B cell (primary cell): ENCODE measurements at regions not wholly inside any gene's neighbourhood (a gene's known extent, or its start where the extent isn't known, plus 50 kb on each side); places are given as distances from the start of the nearest gene placed in this dataset.

Source experiments
- ATAC-seq: fragments of 200-7000 bp; cut with Tn5 transposase; one replicate; pipeline ENCODE4 v1.10.0; 2021; ENCODE audit warnings: low read depth, mild to moderate bottlenecking, moderate number of reproducible peaks, moderate library complexity
- CTCF ChIA-PET: fragments of 350-600 bp; sonication (Branson Sonifier 250); formaldehyde crosslinking; loops from one replicate; lab custom pipeline; 2021; ENCODE audit warnings: antibody characterized with exemption, inconsistent platforms; lab: Charles Lee
- POLR2A ChIA-PET: fragments of 350-600 bp; sonication (Branson Sonifier 250); formaldehyde crosslinking; loops from one replicate; lab custom pipeline; 2021; ENCODE audit warnings: antibody characterized with exemption; lab: Charles Lee
- DNase-seq: peaks from one replicate; pipeline ENCODE4 v3.0.0; 2013
- H2AFZ ChIP-seq: 2 replicates; pipeline ENCODE4 v1.6.1; 2012; ENCODE audit warnings: mild to moderate bottlenecking, low read depth, low read length; ENCODE audit not compliant: insufficient read depth, poor library complexity, severe bottlenecking
- H3K27ac ChIP-seq, 2 donors: 1 replicate in 1 of 2; 2 replicates in 1 of 2; pipeline ENCODE4 v1.5.1; 2012 to 2013; ENCODE audit warnings: low read length in 2 of 2, mild to moderate bottlenecking in 2 of 2, moderate library complexity in 1 of 2
- H3K27me3 ChIP-seq, 4 experiments: fragments of 200-600 bp in 1 of 4; sonication (generic) in 1 of 4; replicated peaks in 1 of 4; 1 replicate in 2 of 4; 2 replicates in 2 of 4; pipeline versions ENCODE4 v1.6.1 to v1.7.0; 2013 to 2016; ENCODE audit warnings: low read length in 3 of 4, mild to moderate bottlenecking in 2 of 4, mixed read lengths in 1 of 4, moderate library complexity in 1 of 4; ENCODE audit not compliant: insufficient read depth in 4 of 4, control insufficient read depth in 3 of 4; ENCODE audit errors: control extremely low read depth in 1 of 4
- H3K36me3 ChIP-seq, 2 experiments: replicated peaks in 1 of 2; 1 replicate in 1 of 2; 2 replicates in 1 of 2; pipeline versions ENCODE4 v1.6.1 to v1.7.1; 2013; ENCODE audit warnings: low read length in 1 of 2; ENCODE audit not compliant: insufficient read depth in 2 of 2, control insufficient read depth in 1 of 2; ENCODE audit errors: control extremely low read depth in 1 of 2, extremely low read depth in 1 of 2
- H3K4me1 ChIP-seq, 2 donors: fragments of 200-600 bp in 1 of 2; sonication (generic) in 1 of 2; 1 replicate in 1 of 2; 2 replicates in 1 of 2; pipeline versions ENCODE4 v1.5.1 to v1.6.1; 2013 to 2017; ENCODE audit warnings: low read length in 2 of 2; ENCODE audit not compliant: control insufficient read depth in 2 of 2, insufficient read depth in 2 of 2
- H3K4me2 ChIP-seq: replicated peaks from 2 replicates; pipeline ENCODE3; 2012; ENCODE audit warnings: mild to moderate bottlenecking, low read depth, low read length; ENCODE audit not compliant: poor library complexity, severe bottlenecking
- H3K4me3 ChIP-seq, 5 experiments: fragments of 200-600 bp in 1 of 5; sonication (generic) in 1 of 5; 1 replicate in 3 of 5; 2 replicates in 2 of 5; pipeline versions ENCODE4 v1.5.1 to v1.7.0; 2011 to 2016; ENCODE audit warnings: low read length in 4 of 5, mild to moderate bottlenecking in 4 of 5, low read depth in 2 of 5, control low read depth in 1 of 5, moderate library complexity in 1 of 5; ENCODE audit not compliant: insufficient read depth in 1 of 5; ENCODE audit errors: control extremely low read depth in 1 of 5, extremely low read depth in 1 of 5
- H3K79me2 ChIP-seq: fragments of 200-600 bp; sonication (generic); one replicate; pipeline ENCODE4 v1.6.0; 2016; ENCODE audit warnings: low read length; ENCODE audit not compliant: control insufficient read depth, insufficient read depth
- H3K9ac ChIP-seq: fragments of 200-600 bp; sonication (generic); 2 replicates; pipeline ENCODE4 v1.6.1; 2017; ENCODE audit warnings: mild to moderate bottlenecking, low read length, moderate library complexity
- H3K9me3 ChIP-seq, 3 donors: one replicate each; pipeline versions ENCODE4 v1.6.1 to v1.7.1; 2013; ENCODE audit warnings: low read length in 2 of 3; ENCODE audit not compliant: control insufficient read depth in 2 of 3, insufficient read depth in 1 of 3; ENCODE audit errors: control extremely low read depth in 1 of 3
- H4K20me1 ChIP-seq: 2 replicates; pipeline ENCODE4 v1.6.0; 2012; ENCODE audit warnings: mild to moderate bottlenecking, low read length; ENCODE audit not compliant: insufficient read depth, control insufficient read depth, poor library complexity, severe bottlenecking
- H3K27ac Mint-ChIP-seq: one replicate; pipeline ENCODE4 v1.8.0; 2021; ENCODE audit warnings: mixed read lengths
- H3K27me3 Mint-ChIP-seq: one replicate; pipeline ENCODE4 v1.8.0; 2021; ENCODE audit warnings: mixed read lengths
- H3K4me1 Mint-ChIP-seq: one replicate; pipeline ENCODE4 v1.8.0; 2021; ENCODE audit warnings: mixed read lengths
- H3K4me3 Mint-ChIP-seq: one replicate; pipeline ENCODE4 v1.8.0; 2021; ENCODE audit warnings: mixed read lengths
- H3K9me3 Mint-ChIP-seq: one replicate; pipeline ENCODE4 v1.8.0; 2022; ENCODE audit warnings: mixed read lengths; ENCODE audit not compliant: insufficient read depth
- CTCF ChIP-seq: fragments of 200-600 bp; IDR thresholded peaks from one replicate; pipeline ENCODE4 v1.8.0; 2022; ENCODE audit warnings: antibody characterized with exemption, mild to moderate bottlenecking
- EZH2 ChIP-seq: IDR thresholded peaks from 2 replicates; pipeline ENCODE4 v1.6.1; 2012; ENCODE audit warnings: borderline replicate concordance, low read depth, mild to moderate bottlenecking, moderate library complexity, low read length; ENCODE audit not compliant: insufficient read depth, poor library complexity, severe bottlenecking
- WGBS: methylation state at CpG from one replicate; pipeline ENCODE4 v1.1.5; 2013; ENCODE audit warnings: missing lambda C conversion rate; ENCODE audit not compliant: insufficient coverage; 5-methylcytosine and 5-hydroxymethylcytosine counted together
- intact Hi-C: fragments of 100-400 bp; cut with micrococcal nuclease; formaldehyde crosslinking; loops from one replicate; pipeline ENCODE4 v1.10.0; 2022

GRCh38 chr15:35311615-35312014 is 226.5 kb upstream of the NANOGP8 start:
- no peak for ATAC-seq
- H3K9me3 ChIP-seq, result peaks cover 0 to 2% (median 0%) of the 10 kb centered on the region in 3 donors
- CTCF ChIA-PET, result interaction anchor here (1.6 kb wide), 1 partner anchor 133 kb away, joined by 3 read pairs; no protein-coding TSS in a partner anchor

GRCh38 chr15:35309886-35310285 is 224.8 kb upstream of the NANOGP8 start:
- Histone ChIP-seq H3K4me2 (no peak overlapping the region), H4K20me1 (no peaks in the 10 kb centered on the region), H3K79me2 (no peaks in the 10 kb centered on the region), H3K4me1 (no peaks in the 10 kb centered on the region), H3K27me3 (no peaks in the 10 kb centered on the region), H3K4me3 (no peak overlapping the region), H3K9me3 (no peaks in the 10 kb centered on the region), H3K9ac (no peak overlapping the region), H3K27ac (no peak overlapping the region), H3K36me3 (no peaks in the 10 kb centered on the region), H2AFZ (no peak overlapping the region)
- Mint-ChIP-seq H3K9me3 (no peaks in the 10 kb centered on the region), H3K4me1 (no peaks in the 10 kb centered on the region), H3K4me3 (no peak overlapping the region), H3K27ac (no peak overlapping the region), H3K27me3 (no peaks in the 10 kb centered on the region)
- CTCF ChIA-PET, result no interaction called here
- intact Hi-C loops, result no loop called here
- POLR2A ChIA-PET, result no interaction called here
- ATAC-seq (no peak), DNase-seq (no peak)
- TF ChIP-seq CTCF (no peak), EZH2 (no peak)
- WGBS, result no CpG with 5 or more reads among the region's 3 CpGs

More at GRCh38 chr15:35311615-35312014, 226.5 kb upstream of the NANOGP8 start:
- H3K9ac ChIP-seq, result no peak overlapping the region
- Mint-ChIP-seq H3K4me1 (no peaks in the 10 kb centered on the region), H3K4me3 (no peak overlapping the region), H3K27ac (no peak overlapping the region), H3K27me3 (no peaks in the 10 kb centered on the region), H3K9me3 (no peaks in the 10 kb centered on the region)
- no peaks in the 10 kb centered on the region for H3K4me1 ChIP-seq
- POLR2A ChIA-PET, result no interaction called here
- no peak overlapping the region for H3K4me2 ChIP-seq
- intact Hi-C loops, result no loop called here
- no peak for TF ChIP-seq CTCF
- H4K20me1 ChIP-seq, result no peaks in the 10 kb centered on the region
- no peaks in the 10 kb centered on the region for H3K27me3 ChIP-seq
- H3K27ac ChIP-seq, result no peak overlapping the region
- WGBS, result 100% methylated on average over 1 of the region's 3 CpGs
- no peaks in the 10 kb centered on the region for H3K36me3 ChIP-seq
- no peak for DNase-seq
- H2AFZ ChIP-seq, result no peak overlapping the region
- no peak overlapping the region for H3K4me3 ChIP-seq
- H3K79me2 ChIP-seq, result no peaks in the 10 kb centered on the region
